SK-N-SH treated with all-trans-retinoic acid at 6 μM for 48 hours (cell line): ENCODE measurements at regions not wholly inside any gene's neighbourhood (a gene's known extent, or its start where the extent isn't known, plus 50 kb on each side); places are given as distances from the start of the nearest gene placed in this dataset.

Experiments used
- ARNTL ChIP-seq: fragments of 450-650 bp; formaldehyde crosslinking; IDR thresholded peaks from 2 replicates; pipeline ENCODE4 v1.5.0; 2020; ENCODE audit warnings: low read depth, mild to moderate bottlenecking, moderate library complexity, borderline replicate concordance
- CREB5 ChIP-seq: fragments of 250-450 bp; sonication (Bioruptor Pico); IDR thresholded peaks from 2 replicates; pipeline ENCODE4 v1.5.1; 2020; ENCODE audit warnings: low read depth, mild to moderate bottlenecking, moderate library complexity
- ESRRG ChIP-seq: fragments of 250-450 bp; sonication (Bioruptor Pico); IDR thresholded peaks from 2 replicates; pipeline ENCODE4 v1.6.1; 2021; ENCODE audit warnings: mild to moderate bottlenecking
- ISL1 ChIP-seq: fragments of 250-450 bp; sonication (Bioruptor Pico); IDR thresholded peaks from 2 replicates; pipeline ENCODE4 v2.1.2; 2022; ENCODE audit warnings: mild to moderate bottlenecking, moderate library complexity
- RARB ChIP-seq: fragments of 250-450 bp; sonication (Bioruptor Pico); IDR thresholded peaks from 2 replicates; pipeline ENCODE4 v1.8.0; 2021; ENCODE audit warnings: mild to moderate bottlenecking, moderate library complexity
- TCF4 ChIP-seq: fragments of 250-450 bp; sonication (Bioruptor Pico); IDR thresholded peaks from 2 replicates; pipeline ENCODE4 v1.8.0; 2021; ENCODE audit warnings: mild to moderate bottlenecking, moderate library complexity, borderline replicate concordance

GRCh38 chr4:187019896-187020295, 296.2 kb upstream of the FAT1 start:
- TF ChIP-seq CREB5 (no peak), ISL1 (CRISPR knock-in tag) (no peak), TCF4 (CRISPR knock-in tag) (no peak), RARB (CRISPR knock-in tag) (no peak), ARNTL (CRISPR knock-in tag) (no peak), ESRRG (CRISPR knock-in tag) (no peak)
